ENCODE measurements at regions not wholly inside any gene's neighbourhood (a gene's known extent, or its start where the extent isn't known, plus 50 kb on each side); places are given as distances from the start of the nearest gene placed in this dataset.

DNA sequence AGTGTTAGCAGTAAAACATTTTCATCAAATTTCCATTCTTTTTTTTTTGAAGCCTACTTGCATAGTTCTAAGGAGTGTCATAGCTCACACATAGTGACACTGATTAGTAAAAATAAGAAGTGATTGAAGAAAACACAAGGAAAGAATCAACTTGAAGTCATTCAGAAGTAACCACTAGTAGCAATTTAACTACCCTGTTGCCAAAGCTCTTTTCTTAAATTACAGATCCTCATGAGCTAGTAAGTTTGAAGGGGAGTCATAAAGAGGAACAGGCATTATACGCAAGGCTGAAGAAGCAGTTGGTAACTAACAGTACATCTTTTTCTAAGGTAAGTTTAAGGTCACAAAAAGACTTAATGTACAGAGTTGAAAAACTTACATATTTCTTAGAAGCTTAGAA, 332.2 kb downstream of the CHRM3 start:
- TF ChIP-seq, protein P1, sequence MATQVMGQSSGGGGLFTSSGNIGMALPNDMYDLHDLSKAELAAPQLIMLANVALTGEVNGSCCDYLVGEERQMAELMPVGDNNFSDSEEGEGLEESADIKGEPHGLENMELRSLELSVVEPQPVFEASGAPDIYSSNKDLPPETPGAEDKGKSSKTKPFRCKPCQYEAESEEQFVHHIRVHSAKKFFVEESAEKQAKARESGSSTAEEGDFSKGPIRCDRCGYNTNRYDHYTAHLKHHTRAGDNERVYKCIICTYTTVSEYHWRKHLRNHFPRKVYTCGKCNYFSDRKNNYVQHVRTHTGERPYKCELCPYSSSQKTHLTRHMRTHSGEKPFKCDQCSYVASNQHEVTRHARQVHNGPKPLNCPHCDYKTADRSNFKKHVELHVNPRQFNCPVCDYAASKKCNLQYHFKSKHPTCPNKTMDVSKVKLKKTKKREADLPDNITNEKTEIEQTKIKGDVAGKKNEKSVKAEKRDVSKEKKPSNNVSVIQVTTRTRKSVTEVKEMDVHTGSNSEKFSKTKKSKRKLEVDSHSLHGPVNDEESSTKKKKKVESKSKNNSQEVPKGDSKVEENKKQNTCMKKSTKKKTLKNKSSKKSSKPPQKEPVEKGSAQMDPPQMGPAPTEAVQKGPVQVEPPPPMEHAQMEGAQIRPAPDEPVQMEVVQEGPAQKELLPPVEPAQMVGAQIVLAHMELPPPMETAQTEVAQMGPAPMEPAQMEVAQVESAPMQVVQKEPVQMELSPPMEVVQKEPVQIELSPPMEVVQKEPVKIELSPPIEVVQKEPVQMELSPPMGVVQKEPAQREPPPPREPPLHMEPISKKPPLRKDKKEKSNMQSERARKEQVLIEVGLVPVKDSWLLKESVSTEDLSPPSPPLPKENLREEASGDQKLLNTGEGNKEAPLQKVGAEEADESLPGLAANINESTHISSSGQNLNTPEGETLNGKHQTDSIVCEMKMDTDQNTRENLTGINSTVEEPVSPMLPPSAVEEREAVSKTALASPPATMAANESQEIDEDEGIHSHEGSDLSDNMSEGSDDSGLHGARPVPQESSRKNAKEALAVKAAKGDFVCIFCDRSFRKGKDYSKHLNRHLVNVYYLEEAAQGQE (IDR thresholded peaks at IDR 0.05; ENCODE audit: insufficient read depth in 1 of 2, low read depth in 2 of 2, low read length in 1 of 2): no peak
- TF ChIP-seq POLR2AphosphoS5 (IDR thresholded peaks at IDR 0.05; ENCODE audit: low read depth, low read length): no peak
- TF ChIP-seq, protein P2, sequence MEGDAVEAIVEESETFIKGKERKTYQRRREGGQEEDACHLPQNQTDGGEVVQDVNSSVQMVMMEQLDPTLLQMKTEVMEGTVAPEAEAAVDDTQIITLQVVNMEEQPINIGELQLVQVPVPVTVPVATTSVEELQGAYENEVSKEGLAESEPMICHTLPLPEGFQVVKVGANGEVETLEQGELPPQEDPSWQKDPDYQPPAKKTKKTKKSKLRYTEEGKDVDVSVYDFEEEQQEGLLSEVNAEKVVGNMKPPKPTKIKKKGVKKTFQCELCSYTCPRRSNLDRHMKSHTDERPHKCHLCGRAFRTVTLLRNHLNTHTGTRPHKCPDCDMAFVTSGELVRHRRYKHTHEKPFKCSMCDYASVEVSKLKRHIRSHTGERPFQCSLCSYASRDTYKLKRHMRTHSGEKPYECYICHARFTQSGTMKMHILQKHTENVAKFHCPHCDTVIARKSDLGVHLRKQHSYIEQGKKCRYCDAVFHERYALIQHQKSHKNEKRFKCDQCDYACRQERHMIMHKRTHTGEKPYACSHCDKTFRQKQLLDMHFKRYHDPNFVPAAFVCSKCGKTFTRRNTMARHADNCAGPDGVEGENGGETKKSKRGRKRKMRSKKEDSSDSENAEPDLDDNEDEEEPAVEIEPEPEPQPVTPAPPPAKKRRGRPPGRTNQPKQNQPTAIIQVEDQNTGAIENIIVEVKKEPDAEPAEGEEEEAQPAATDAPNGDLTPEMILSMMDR (IDR thresholded peaks at IDR 0.05): no peak
